KOPT-K1 (cell line): ENCODE measurements at regions not wholly inside any gene's neighbourhood (a gene's known extent, or its start where the extent isn't known, plus 50 kb on each side); places are given as distances from the start of the nearest gene placed in this dataset.

ENCODE experiments used
- H3K27ac ChIP-seq: fragments of 200-600 bp; sonication (generic); 2 replicates; pipeline ENCODE4 v1.5.1; 2016; ENCODE audit warnings: antibody characterized with exemption, mild to moderate bottlenecking, low read depth, low read length; ENCODE audit not compliant: poor library complexity, severe bottlenecking
- H3K36me3 ChIP-seq: fragments of 200-600 bp; sonication (generic); 2 replicates; pipeline ENCODE4 v1.5.1; 2017; ENCODE audit warnings: antibody characterized with exemption, mild to moderate bottlenecking, low read length, moderate library complexity; ENCODE audit not compliant: insufficient read depth
- H3K9me3 ChIP-seq: fragments of 200-600 bp; sonication (generic); 2 replicates; pipeline ENCODE4 v1.5.1; 2017; ENCODE audit warnings: antibody characterized with exemption, low read length, mild to moderate bottlenecking; ENCODE audit not compliant: insufficient read depth, poor library complexity, severe bottlenecking

DNA sequence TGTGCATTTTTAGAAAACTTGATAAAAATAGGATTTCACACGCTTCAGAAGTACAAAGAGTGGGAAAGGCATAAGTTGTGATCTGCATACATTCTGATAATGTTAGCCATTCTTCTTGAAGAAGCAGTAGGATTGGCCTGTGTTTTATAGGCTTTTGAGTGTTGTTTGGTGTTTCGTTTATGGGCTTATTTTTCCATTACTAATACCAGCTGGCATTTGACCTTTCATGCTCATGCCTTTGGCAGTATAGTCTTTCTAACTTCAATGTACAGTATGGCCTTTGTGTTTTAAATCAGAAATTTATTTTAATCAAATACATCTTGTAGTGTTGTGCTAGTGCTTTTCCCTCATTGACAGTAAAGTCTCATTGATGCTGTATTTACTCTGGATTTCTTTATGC, 51.5 kb upstream of the SLC4A4 start:
- Histone ChIP-seq H3K36me3 (no peaks in the 10 kb centered on the region), H3K27ac (no peak overlapping the region), H3K9me3 (no peaks in the 10 kb centered on the region)

DNA sequence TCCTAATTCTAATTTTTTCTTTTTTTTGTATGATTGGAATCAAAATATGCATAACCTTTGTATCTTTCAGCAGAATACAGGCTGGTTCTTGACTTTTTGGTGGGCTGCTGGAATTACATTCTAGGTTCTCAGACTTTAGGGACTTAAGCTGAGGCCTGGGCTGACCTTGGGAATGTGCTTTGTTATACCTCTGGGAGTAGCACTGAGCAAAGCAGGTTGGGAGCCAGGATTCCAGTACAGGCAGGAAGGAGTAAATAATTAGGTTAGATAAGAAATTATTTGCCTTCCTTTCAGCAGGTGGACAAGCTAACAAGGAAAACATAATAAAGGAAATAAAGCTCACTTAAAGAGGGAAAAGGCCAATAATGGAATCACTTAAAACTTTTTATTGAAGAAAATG, 49.9 kb upstream of the SLC4A4 start:
- no peak overlapping the region for H3K27ac ChIP-seq
- no peaks in the 10 kb centered on the region for H3K9me3 ChIP-seq
- H3K36me3 ChIP-seq: no peaks in the 10 kb centered on the region
